Sigmoid colon (tissue), 4 donors: ENCODE measurements at regions not wholly inside any gene's neighbourhood (a gene's known extent, or its start where the extent isn't known, plus 50 kb on each side); places are given as distances from the start of the nearest gene placed in this dataset.

Experiments used
- CTCF ChIP-seq, 4 experiments: fragments of 450-650 bp in 3 of 4; fragments of 200-600 bp in 1 of 4; IDR thresholded peaks; one replicate each; pipeline ENCODE4 v1.5.1; 2016 to 2019; ENCODE audit warnings: antibody characterized with exemption in 4 of 4, mild to moderate bottlenecking in 3 of 4, moderate library complexity in 2 of 4
- EP300 ChIP-seq, 4 donors: sonication (generic); formaldehyde crosslinking; IDR thresholded peaks; one replicate each; pipeline ENCODE4 v1.6.1; 2017; ENCODE audit warnings: antibody characterized with exemption in 4 of 4
- POLR2A ChIP-seq, 2 donors: fragments of 450-650 bp; IDR thresholded peaks; one replicate each; pipeline ENCODE4 v1.6.1; 2016; ENCODE audit warnings: antibody characterized with exemption in 2 of 2, mild to moderate bottlenecking in 2 of 2, moderate library complexity in 2 of 2
- POLR2AphosphoS5 ChIP-seq, 4 donors: sonication (generic); formaldehyde crosslinking; IDR thresholded peaks; one replicate each; pipeline ENCODE4 v1.6.1; 2017; ENCODE audit warnings: antibody characterized with exemption in 4 of 4

GRCh38 chr6:44696686-44697085, 309.2 kb downstream of the CDC5L start:
- TF ChIP-seq CTCF (IDR thresholded peaks at IDR 0.05) = no peak
- TF ChIP-seq POLR2AphosphoS5 (IDR thresholded peaks at IDR 0.05) = no peak
- no peak for TF ChIP-seq POLR2A (IDR thresholded peaks at IDR 0.05)
- TF ChIP-seq EP300 (IDR thresholded peaks at IDR 0.05) = no peak
